GM23338 (cell line): ENCODE measurements at regions not wholly inside any gene's neighbourhood (a gene's known extent, or its start where the extent isn't known, plus 50 kb on each side); places are given as distances from the start of the nearest gene placed in this dataset.

Experiments used
- CREB1 ChIP-seq: fragments of 250-450 bp; sonication (Bioruptor Pico); IDR thresholded peaks from 2 replicates; pipeline ENCODE4 v1.5.0; 2020; ENCODE audit warnings: low read depth, mild to moderate bottlenecking, moderate library complexity
- CTCF ChIP-seq, 2 experiments: fragments of 200-600 bp in 1 of 2; sonication (generic) in 1 of 2; conservative IDR thresholded peaks; 2 replicates each; pipeline versions ENCODE4 v1.5.1 to v1.6.1; 2016 to 2017; ENCODE audit warnings: antibody characterized with exemption in 2 of 2, low read depth in 2 of 2, mild to moderate bottlenecking in 2 of 2, moderate library complexity in 1 of 2
- EZH2phosphoT487 ChIP-seq: fragments of 200-600 bp; sonication (generic); IDR thresholded peaks from one replicate; pipeline ENCODE4 v1.8.1; 2018; ENCODE audit warnings: antibody characterized with exemption; ENCODE audit not compliant: unreplicated experiment
- POLR2AphosphoS5 ChIP-seq: IDR thresholded peaks from 2 replicates; pipeline ENCODE4 v1.6.1; 2016; ENCODE audit warnings: antibody characterized with exemption, low read depth
- REST ChIP-seq: IDR thresholded peaks from one replicate; pipeline ENCODE4 v1.6.1; 2018; ENCODE audit warnings: antibody characterized with exemption; ENCODE audit not compliant: unreplicated experiment

GRCh38 chrX:40843643-40844042, 108.3 kb upstream of the MED14 start:
- TF ChIP-seq CTCF (conservative IDR thresholded peaks at IDR 0.05; ENCODE audit: low read depth in 2 of 2) (no peak), POLR2AphosphoS5 (no peak), CREB1 (CRISPR knock-in tag) (no peak), REST (no peak), EZH2phosphoT487 (no peak)
